ENCODE measurements at regions not wholly inside any gene's neighbourhood (a gene's known extent, or its start where the extent isn't known, plus 50 kb on each side); places are given as distances from the start of the nearest gene placed in this dataset.

GRCh38 chr15:23912191-23912590 is 225.1 kb upstream of the NDN start:
- no peak for TF ChIP-seq CTCF (conservative IDR thresholded peaks at IDR 0.05)
- no peak for TF ChIP-seq ZFX (IDR thresholded peaks at IDR 0.05)
